ENCODE measurements at regions not wholly inside any gene's neighbourhood (a gene's known extent, or its start where the extent isn't known, plus 50 kb on each side); places are given as distances from the start of the nearest gene placed in this dataset.

- no peak for TF ChIP-seq EZH2 (IDR thresholded peaks at IDR 0.05; ENCODE audit: borderline replicate concordance, low read depth, low read length, severe bottlenecking)
- TF ChIP-seq CTCF (IDR thresholded peaks at IDR 0.05; ENCODE audit: borderline replicate concordance, extremely low read depth, low read length, poor library complexity, severe bottlenecking), result no peak
- ATAC-seq (ENCODE audit: insufficient read depth, low read depth) (no peak), DNase-seq (no peak)
- Histone ChIP-seq H3K36me3 (ENCODE audit: insufficient read depth, low read length) (no peaks in the 10 kb centered on the region), H3K27me3 (ENCODE audit: insufficient read depth, low read length, poor library complexity) (no peaks in the 10 kb centered on the region), H3K79me2 (ENCODE audit: insufficient read depth, low read length) (no peaks in the 10 kb centered on the region), H2AFZ (ENCODE audit: low read depth, low read length) (no peak overlapping the region), H4K20me1 (ENCODE audit: insufficient read depth, low read length) (no peaks in the 10 kb centered on the region), H3K4me1 (ENCODE audit: insufficient read depth, low read length) (no peaks in the 10 kb centered on the region), H3K9me3 (ENCODE audit: insufficient read depth, low read length, severe bottlenecking) (peaks cover 12% of the 10 kb centered on the region), H3K9ac (ENCODE audit: low read depth, low read length) (no peak overlapping the region), H3K4me3 (ENCODE audit: low read depth in 1 of 2, low read length in 2 of 2) (no peak overlapping the region), H3K27ac (ENCODE audit: low read length) (no peak overlapping the region), H3K4me2 (ENCODE audit: insufficient read depth, low read length) (no peak overlapping the region)
Observed at GRCh38 chr7:1336509-1336908, 103.8 kb downstream of the UNCX start.

GRCh38 chr7:1339611-1340010 is 106.9 kb downstream of the UNCX start:
- DNase-seq (no peak), ATAC-seq (ENCODE audit: insufficient read depth, low read depth) (no peak)
- Histone ChIP-seq H2AFZ (ENCODE audit: low read depth, low read length) (no peak overlapping the region), H3K27ac (ENCODE audit: low read length) (no peak overlapping the region), H3K36me3 (ENCODE audit: insufficient read depth, low read length) (no peaks in the 10 kb centered on the region), H3K9me3 (ENCODE audit: insufficient read depth, low read length, severe bottlenecking) (peaks cover 12% of the 10 kb centered on the region), H3K4me1 (ENCODE audit: insufficient read depth, low read length) (no peaks in the 10 kb centered on the region), H3K4me2 (ENCODE audit: insufficient read depth, low read length) (no peak overlapping the region), H3K79me2 (ENCODE audit: insufficient read depth, low read length) (no peaks in the 10 kb centered on the region), H4K20me1 (ENCODE audit: insufficient read depth, low read length) (no peaks in the 10 kb centered on the region), H3K4me3 (ENCODE audit: low read depth in 1 of 2, low read length in 2 of 2) (no peak overlapping the region), H3K9ac (ENCODE audit: low read depth, low read length) (no peak overlapping the region), H3K27me3 (ENCODE audit: insufficient read depth, low read length, poor library complexity) (no peaks in the 10 kb centered on the region)
- TF ChIP-seq EZH2 (IDR thresholded peaks at IDR 0.05; ENCODE audit: borderline replicate concordance, low read depth, low read length, severe bottlenecking), result no peak
- no peak for TF ChIP-seq CTCF (IDR thresholded peaks at IDR 0.05; ENCODE audit: borderline replicate concordance, extremely low read depth, low read length, poor library complexity, severe bottlenecking)

GRCh38 chr7:1340031-1340430 is 107.4 kb downstream of the UNCX start:
- no peaks in the 10 kb centered on the region for H3K27me3 ChIP-seq (ENCODE audit: insufficient read depth, low read length, poor library complexity)
- ATAC-seq (ENCODE audit: insufficient read depth, low read depth) (no peak), DNase-seq (no peak)
- H3K9me3 ChIP-seq (ENCODE audit: insufficient read depth, low read length, severe bottlenecking), result peaks cover 12% of the 10 kb centered on the region
- no peak overlapping the region for H3K4me3 ChIP-seq (ENCODE audit: low read depth in 1 of 2, low read length in 2 of 2)
- H3K79me2 ChIP-seq (ENCODE audit: insufficient read depth, low read length), result no peaks in the 10 kb centered on the region
- no peak overlapping the region for H3K9ac ChIP-seq (ENCODE audit: low read depth, low read length)
- H3K36me3 ChIP-seq (ENCODE audit: insufficient read depth, low read length), result no peaks in the 10 kb centered on the region
- no peak overlapping the region for H2AFZ ChIP-seq (ENCODE audit: low read depth, low read length)
- no peak for TF ChIP-seq CTCF (IDR thresholded peaks at IDR 0.05; ENCODE audit: borderline replicate concordance, extremely low read depth, low read length, poor library complexity, severe bottlenecking)
- no peak for TF ChIP-seq EZH2 (IDR thresholded peaks at IDR 0.05; ENCODE audit: borderline replicate concordance, low read depth, low read length, severe bottlenecking)
- H4K20me1 ChIP-seq (ENCODE audit: insufficient read depth, low read length), result no peaks in the 10 kb centered on the region
- no peak overlapping the region for H3K27ac ChIP-seq (ENCODE audit: low read length)
- no peak overlapping the region for H3K4me2 ChIP-seq (ENCODE audit: insufficient read depth, low read length)
- no peaks in the 10 kb centered on the region for H3K4me1 ChIP-seq (ENCODE audit: insufficient read depth, low read length)

All from DND-41 (cell line).